K562 (cell line): ENCODE measurements at regions not wholly inside any gene's neighbourhood (a gene's known extent, or its start where the extent isn't known, plus 50 kb on each side); places are given as distances from the start of the nearest gene placed in this dataset.

Experiments
- ATAC-seq: fragments of 200-7000 bp; cut with Tn5 transposase; 3 replicates; pipeline ENCODE4 v1.9.1; 2020; ENCODE audit warnings: moderate library complexity
- BruUV-seq: library from RNA; stranded (reverse); fragments of 400-500 nt; replicated peaks from 2 replicates; lab custom pipeline; 2021; lab: Mats Ljungman, UMichigan
- CTCF ChIA-PET: fragments of 300-600 bp; formaldehyde crosslinking; extraction: SDS; loops from one replicate; lab custom pipeline; 2021; ENCODE audit warnings: low intra/inter-chr PET ratio; lab: Yijun Ruan, JAX
- POLR2A ChIA-PET: fragments of 300-600, 350-650 bp; sonication (Branson Sonifier 250); formaldehyde crosslinking; extraction: SDS; loops from one replicate; lab custom pipeline; 2021; ENCODE audit warnings: antibody characterized with exemption, inconsistent platforms; lab: Yijun Ruan, JAX
- DNase-seq, 4 experiments: peaks; one replicate each; pipeline versions ENCODE4 v3.0.0 to v3.0.0-alpha.2; 2011 to 2018; ENCODE audit warnings: low spot score in 3 of 4, mixed read lengths in 3 of 4; ENCODE audit errors: extremely low read depth in 1 of 4
- FAIRE-seq: peaks from 2 replicates; lab custom pipeline; 2011; peaks lifted over from hg19 to GRCh38; lab: Jason Lieb, UNC
- H2AFZ ChIP-seq: 2 replicates; pipeline ENCODE4 v1.6.0; 2011; ENCODE audit warnings: low read depth, low read length, control low read depth, inconsistent platforms
- H3K27ac ChIP-seq: fragments of 200-600 bp; 3 replicates; pipeline ENCODE4 v1.8.0; 2011; ENCODE audit warnings: low read depth, mild to moderate bottlenecking, control low read depth, inconsistent platforms, low read length, moderate library complexity, mixed read lengths; ENCODE audit errors: extremely low read depth
- H3K27me3 ChIP-seq, 2 experiments: fragments of 300-600 bp in 1 of 2; 2 replicates in 1 of 2; 3 replicates in 1 of 2; pipeline versions ENCODE4 v1.6.0 to v1.8.0; 2011; ENCODE audit warnings: inconsistent platforms in 2 of 2, low read length in 2 of 2, mild to moderate bottlenecking in 1 of 2, mixed read lengths in 1 of 2, moderate library complexity in 1 of 2; ENCODE audit not compliant: control insufficient read depth in 2 of 2, insufficient read depth in 2 of 2
- H3K36me3 ChIP-seq: fragments of 300-600 bp; 3 replicates; pipeline ENCODE4 v1.8.0; 2011; ENCODE audit warnings: mild to moderate bottlenecking, low read length, inconsistent platforms; ENCODE audit not compliant: control insufficient read depth, insufficient read depth
- H3K4me1 ChIP-seq, 2 experiments: fragments of 200-600 bp in 1 of 2; replicated peaks in 1 of 2; 2 replicates in 1 of 2; 3 replicates in 1 of 2; pipeline versions ENCODE4 v1.5.1 to v1.8.0; 2011; ENCODE audit warnings: inconsistent platforms in 2 of 2, low read length in 2 of 2, mild to moderate bottlenecking in 1 of 2, mixed read lengths in 1 of 2, moderate library complexity in 1 of 2; ENCODE audit not compliant: control insufficient read depth in 2 of 2, insufficient read depth in 2 of 2
- H3K4me2 ChIP-seq: 2 replicates; pipeline ENCODE4 v1.6.1; 2011; ENCODE audit warnings: low read length, control low read depth, inconsistent platforms, mixed read lengths; ENCODE audit not compliant: insufficient read depth
- H3K4me3 ChIP-seq: fragments of 200-600 bp; sonication (generic), shearing (Covaris generic); 2 replicates; pipeline ENCODE4 v1.5.1; 2016; ENCODE audit warnings: control low read depth, inconsistent platforms
- H3K79me2 ChIP-seq: fragments of 200-600 bp; 3 replicates; pipeline ENCODE4 v1.8.0; 2011; ENCODE audit warnings: low read length, inconsistent platforms; ENCODE audit not compliant: control insufficient read depth, insufficient read depth
- H3K9ac ChIP-seq, 2 experiments: 2 replicates each; pipeline versions ENCODE4 v1.6.0 to v1.6.1; 2011; ENCODE audit warnings: low read depth in 2 of 2, low read length in 2 of 2, control low read depth in 1 of 2, inconsistent platforms in 1 of 2, mild to moderate bottlenecking in 1 of 2, mixed read lengths in 1 of 2; ENCODE audit not compliant: insufficient read depth in 1 of 2
- H3K9me1 ChIP-seq: one replicate; pipeline ENCODE4 v1.6.0; 2011; ENCODE audit warnings: inconsistent platforms, mild to moderate bottlenecking, low read length, moderate library complexity; ENCODE audit not compliant: control insufficient read depth, insufficient read depth
- H3K9me3 ChIP-seq: replicated peaks from 2 replicates; pipeline ENCODE4 v1.5.1; 2011; ENCODE audit warnings: low read depth, low read length, inconsistent platforms; ENCODE audit not compliant: control insufficient read depth, insufficient read depth
- H4K20me1 ChIP-seq: replicated peaks from 2 replicates; pipeline ENCODE4 v1.6.1; 2011; ENCODE audit warnings: low read length, inconsistent platforms, mixed read lengths; ENCODE audit not compliant: control insufficient read depth, insufficient read depth
- ATF3 ChIP-seq, 2 experiments: fragments of 450-650 bp in 1 of 2; sonication (generic) in 1 of 2; formaldehyde crosslinking in 1 of 2; IDR thresholded peaks in 1 of 2; conservative IDR thresholded peaks in 1 of 2; 2 replicates each; pipeline versions ENCODE4 v1.6.1 to v1.8.1; 2016 to 2023; ENCODE audit warnings: mild to moderate bottlenecking in 2 of 2, moderate library complexity in 2 of 2, inconsistent platforms in 1 of 2, missing genetic modification reagents in 1 of 2
- CCAR2 ChIP-seq: fragments of 200-400 bp; formaldehyde crosslinking; IDR thresholded peaks from 2 replicates; pipeline ENCODE4 v1.6.1; 2017; ENCODE audit warnings: mild to moderate bottlenecking, low read depth, low read length
- CEBPB ChIP-seq: fragments of 450-650 bp; IDR thresholded peaks from 2 replicates; pipeline ENCODE4 v1.6.1; 2016; ENCODE audit warnings: missing genetic modification characterization, missing compliant biosample characterization
- CEBPG ChIP-seq, 3 experiments: fragments of 200-800 bp in 1 of 3; sonication (Bioruptor generic) in 1 of 3; sonication (generic) in 1 of 3; formaldehyde crosslinking in 1 of 3; IDR thresholded peaks in 2 of 3; conservative IDR thresholded peaks in 1 of 3; 2 replicates each; pipeline versions ENCODE4 v1.6.1 to v1.8.0; 2016 to 2022; ENCODE audit warnings: missing compliant biosample characterization in 2 of 3, missing genetic modification characterization in 2 of 3, mild to moderate bottlenecking in 1 of 3, missing genetic modification reagents in 1 of 3
- CHD1 ChIP-seq: fragments of 200-600 bp; sonication (generic); IDR thresholded peaks from one replicate; pipeline ENCODE4 v1.6.1; 2012; ENCODE audit warnings: mild to moderate bottlenecking, moderate library complexity, low read length, inconsistent platforms
- GATA2 ChIP-seq: sonication (generic); formaldehyde crosslinking; IDR thresholded peaks from 2 replicates; pipeline ENCODE4 v1.4.0; 2020; ENCODE audit warnings: mild to moderate bottlenecking, missing genetic modification reagents
- SNIP1 ChIP-seq: fragments of 450-650 bp; IDR thresholded peaks from 2 replicates; pipeline ENCODE4 v1.7.1; 2017; ENCODE audit warnings: low read depth, mild to moderate bottlenecking
- ZNF282 ChIP-seq: sonication (generic); formaldehyde crosslinking; IDR thresholded peaks from 2 replicates; pipeline ENCODE4 v1.8.1; 2023; ENCODE audit warnings: missing genetic modification reagents
- ZNF561 ChIP-seq: fragments of 450-650 bp; formaldehyde crosslinking; conservative IDR thresholded peaks from 2 replicates; pipeline ENCODE4 v1.4.0; 2020; ENCODE audit warnings: mild to moderate bottlenecking, moderate library complexity
- WGBS: fragments of 100-300 bp; shearing (Covaris generic); methylation state at CpG from one replicate; pipeline ENCODE4 v1.1.6; 2016; ENCODE audit warnings: low coverage, mixed read lengths; ENCODE audit not compliant: insufficient coverage; ENCODE audit errors: missing lambda C conversion rate; 5-methylcytosine and 5-hydroxymethylcytosine counted together
- in situ Hi-C: fragments of 300-500 bp; cut with MboI; formaldehyde crosslinking; loops from 4 replicates; pipeline ENCODE4 v1.15.0; 2018; ENCODE audit warnings: inconsistent platforms, mixed read lengths
- intact Hi-C: fragments of 100-400 bp; cut with micrococcal nuclease; formaldehyde crosslinking; loops from 2 replicates; pipeline ENCODE4 v1.14.2; 2022

- in situ Hi-C loops (no loop called here), intact Hi-C loops (no loop called here)
- no peaks in the 10 kb centered on the region for H4K20me1 ChIP-seq
- no peak for ATAC-seq
- no peak for DNase-seq
- no peaks in the 10 kb centered on the region for H3K36me3 ChIP-seq
- H3K27me3 ChIP-seq, result peaks cover 9 to 15% of the 10 kb centered on the region in 2 experiments
- H3K9ac ChIP-seq, result no peak overlapping the region
- H3K4me3 ChIP-seq, result no peak overlapping the region
- no peaks in the 10 kb centered on the region for H3K79me2 ChIP-seq
- ChIA-PET POLR2A (interaction anchor here (1.2 kb wide), 1 partner anchor 404 kb away, joined by 3 read pairs; no protein-coding TSS in a partner anchor), CTCF (no interaction called here)
- no TSS peak for BruUV-seq
- FAIRE-seq, result no peak
- TF ChIP-seq CHD1 (no peak), ZNF282 (no peak), SNIP1 (no peak), ZNF561 (CRISPR knock-in tag) (no peak), CEBPB (tag) (peak; percentile 44), ATF3 (IDR thresholded peaks at IDR 0.05) (no peak), ATF3 (CRISPR knock-in tag; conservative IDR thresholded peaks at IDR 0.05) (no peak), CEBPG (CRISPR knock-in tag; IDR thresholded peaks at IDR 0.05) (no peak), CEBPG (tag; conservative IDR thresholded peaks at IDR 0.05 in 1 of 2, IDR thresholded peaks at IDR 0.05 in 1 of 2) (peak in 1 of 2 experiments; percentile 71; a peak in 2 of 4 replicates), GATA2 (CRISPR knock-in tag) (no peak), CCAR2 (no peak)
- 0% methylated on average over 2 of the region's 2 CpGs for WGBS
- no peaks in the 10 kb centered on the region for H3K9me3 ChIP-seq
- H3K9me1 ChIP-seq, result no peaks in the 10 kb centered on the region
- H3K4me1 ChIP-seq, result no peaks in the 10 kb centered on the region
- no peak overlapping the region for H3K27ac ChIP-seq
- no peak overlapping the region for H3K4me2 ChIP-seq
- no peak overlapping the region for H2AFZ ChIP-seq
Measured at GRCh38 chr4:145351162-145351561, 130.5 kb upstream of the SMAD1 start.
